ENCODE measurements at regions not wholly inside any gene's neighbourhood (a gene's known extent, or its start where the extent isn't known, plus 50 kb on each side); places are given as distances from the start of the nearest gene placed in this dataset.

DNA sequence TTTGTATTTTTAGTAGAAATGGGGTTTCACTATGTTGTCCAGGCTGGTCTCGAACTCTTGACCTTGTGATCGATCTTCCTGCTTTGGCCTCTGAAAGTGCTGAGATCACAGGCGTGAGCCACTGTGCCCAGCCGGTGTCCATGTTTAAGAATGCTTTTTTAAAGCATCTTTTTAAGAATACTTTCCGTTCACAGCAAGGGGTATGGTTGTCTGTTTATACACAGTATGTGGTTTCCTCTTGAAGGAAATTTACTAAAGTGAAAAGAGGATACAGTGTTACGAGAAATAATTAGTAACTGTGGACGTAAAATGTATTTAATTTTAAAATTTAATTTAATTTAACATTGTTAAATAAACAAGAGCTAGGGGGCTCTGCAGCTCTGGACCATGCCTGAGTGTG lies 73.4 kb downstream of the GSC start:
- TF ChIP-seq POLR2A (IDR thresholded peaks at IDR 0.05): no peak
- TF ChIP-seq, protein P1, sequence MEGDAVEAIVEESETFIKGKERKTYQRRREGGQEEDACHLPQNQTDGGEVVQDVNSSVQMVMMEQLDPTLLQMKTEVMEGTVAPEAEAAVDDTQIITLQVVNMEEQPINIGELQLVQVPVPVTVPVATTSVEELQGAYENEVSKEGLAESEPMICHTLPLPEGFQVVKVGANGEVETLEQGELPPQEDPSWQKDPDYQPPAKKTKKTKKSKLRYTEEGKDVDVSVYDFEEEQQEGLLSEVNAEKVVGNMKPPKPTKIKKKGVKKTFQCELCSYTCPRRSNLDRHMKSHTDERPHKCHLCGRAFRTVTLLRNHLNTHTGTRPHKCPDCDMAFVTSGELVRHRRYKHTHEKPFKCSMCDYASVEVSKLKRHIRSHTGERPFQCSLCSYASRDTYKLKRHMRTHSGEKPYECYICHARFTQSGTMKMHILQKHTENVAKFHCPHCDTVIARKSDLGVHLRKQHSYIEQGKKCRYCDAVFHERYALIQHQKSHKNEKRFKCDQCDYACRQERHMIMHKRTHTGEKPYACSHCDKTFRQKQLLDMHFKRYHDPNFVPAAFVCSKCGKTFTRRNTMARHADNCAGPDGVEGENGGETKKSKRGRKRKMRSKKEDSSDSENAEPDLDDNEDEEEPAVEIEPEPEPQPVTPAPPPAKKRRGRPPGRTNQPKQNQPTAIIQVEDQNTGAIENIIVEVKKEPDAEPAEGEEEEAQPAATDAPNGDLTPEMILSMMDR (IDR thresholded peaks at IDR 0.05): no peak
